Hepatocyte (in vitro differentiated cells): ENCODE measurements at regions not wholly inside any gene's neighbourhood (a gene's known extent, or its start where the extent isn't known, plus 50 kb on each side); places are given as distances from the start of the nearest gene placed in this dataset.

Source experiments
- DNase-seq: peaks from one replicate; pipeline ENCODE4 v3.0.0-alpha.2; 2016; ENCODE audit warnings: low spot score
- H2AFZ ChIP-seq: fragments of 200-600 bp; sonication (generic); 2 replicates; pipeline ENCODE4 v1.6.0; 2016; ENCODE audit warnings: antibody characterized with exemption, mild to moderate bottlenecking
- H3K27ac ChIP-seq: fragments of 200-600 bp; sonication (generic); 2 replicates; pipeline ENCODE4 v1.5.1; 2016; ENCODE audit warnings: mild to moderate bottlenecking
- H3K27me3 ChIP-seq: fragments of 200-600 bp; sonication (generic); 2 replicates; pipeline ENCODE4 v1.6.1; 2016
- H3K36me3 ChIP-seq: fragments of 200-600 bp; sonication (generic); replicated peaks from 2 replicates; pipeline ENCODE4 v1.5.1; 2016; ENCODE audit warnings: low read depth; ENCODE audit not compliant: insufficient read depth
- H3K4me1 ChIP-seq: fragments of 200-600 bp; sonication (generic); 2 replicates; pipeline ENCODE4 v1.5.1; 2016; ENCODE audit warnings: mild to moderate bottlenecking, moderate library complexity; ENCODE audit not compliant: insufficient read depth
- H3K4me2 ChIP-seq: fragments of 200-600 bp; sonication (generic); 2 replicates; pipeline ENCODE4 v1.6.0; 2016
- H3K4me3 ChIP-seq: fragments of 200-600 bp; sonication (generic); 2 replicates; pipeline ENCODE4 v1.5.1; 2016; ENCODE audit warnings: mild to moderate bottlenecking
- H3K79me2 ChIP-seq: fragments of 200-600 bp; sonication (generic); 2 replicates; pipeline ENCODE4 v1.6.0; 2017; ENCODE audit warnings: mild to moderate bottlenecking
- H3K9me2 ChIP-seq: fragments of 200-600 bp; sonication (generic); replicated peaks from 2 replicates; pipeline ENCODE4 v1.6.0; 2017; ENCODE audit warnings: mild to moderate bottlenecking; ENCODE audit not compliant: insufficient read depth
- H3K9me3 ChIP-seq: fragments of 200-600 bp; sonication (generic); 2 replicates; pipeline ENCODE4 v1.5.1; 2016; ENCODE audit warnings: low read depth, mild to moderate bottlenecking
- H4K20me1 ChIP-seq: fragments of 200-600 bp; sonication (generic); 2 replicates; pipeline ENCODE4 v1.6.0; 2016; ENCODE audit warnings: mild to moderate bottlenecking; ENCODE audit not compliant: insufficient read depth, poor library complexity, severe bottlenecking
- CTCF ChIP-seq: fragments of 200-600 bp; sonication (generic); IDR thresholded peaks from 2 replicates; pipeline ENCODE4 v1.5.1; 2016; ENCODE audit warnings: antibody characterized with exemption, mild to moderate bottlenecking; ENCODE audit not compliant: poor library complexity
- EZH2 ChIP-seq: fragments of 200-600 bp; sonication (generic); IDR thresholded peaks from 2 replicates; pipeline ENCODE4 v1.6.1; 2016; ENCODE audit warnings: antibody characterized with exemption, mild to moderate bottlenecking, borderline replicate concordance
- EZH2phosphoT487 ChIP-seq: fragments of 200-600 bp; sonication (generic); IDR thresholded peaks from one replicate; pipeline ENCODE4 v1.6.1; 2018; ENCODE audit warnings: antibody characterized with exemption, mild to moderate bottlenecking, low read depth, moderate library complexity; ENCODE audit not compliant: unreplicated experiment, severe bottlenecking
- WGBS: methylation state at CpG from one replicate; pipeline ENCODE4 v1.1.6; 2016; ENCODE audit warnings: low lambda C conversion rate; ENCODE audit errors: missing lambda C conversion rate; 5-methylcytosine and 5-hydroxymethylcytosine counted together

DNA sequence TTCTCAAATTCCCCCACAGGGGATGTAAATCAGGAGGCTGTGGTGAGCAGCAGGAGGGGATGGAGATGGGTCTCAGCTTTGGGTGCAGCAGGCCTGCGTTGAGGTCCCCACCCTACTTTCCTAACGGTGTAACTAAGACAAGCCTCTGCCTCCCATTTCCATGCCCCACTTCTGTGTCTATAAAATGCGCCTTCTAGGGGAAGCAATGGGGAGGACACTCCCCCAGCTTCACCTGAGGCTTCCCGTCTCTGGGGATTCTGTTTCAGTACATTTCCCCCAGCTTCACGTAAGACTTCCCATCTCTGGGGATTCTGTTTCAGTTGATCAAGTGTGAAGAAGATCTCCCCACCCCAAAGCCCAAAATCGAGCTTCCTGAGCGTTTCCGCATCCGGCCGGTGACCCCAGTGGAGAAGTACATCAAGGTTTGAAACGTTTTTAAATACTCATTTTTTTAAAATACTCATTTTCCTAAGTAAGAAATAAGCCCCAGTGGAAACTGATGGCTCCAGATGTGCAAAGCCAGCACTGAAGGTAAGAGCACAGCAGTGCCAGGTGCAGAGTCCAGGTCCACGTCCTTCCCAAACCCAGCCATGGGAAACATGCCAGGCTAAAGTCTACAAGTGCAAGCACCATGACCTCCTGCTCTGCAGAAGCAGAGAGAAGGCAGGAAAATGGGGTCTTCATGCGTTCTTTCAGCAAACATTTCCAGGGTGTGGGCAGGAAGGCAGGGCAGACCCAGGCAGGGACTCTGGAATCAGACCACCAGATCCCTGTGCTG, 73.1 kb downstream of the ANKRD60 start:
- no peaks in the 10 kb centered on the region for H3K79me2 ChIP-seq
- no peaks in the 10 kb centered on the region for H3K9me2 ChIP-seq
- H3K27me3 ChIP-seq, result peaks cover 20% of the 10 kb centered on the region
- no peak for TF ChIP-seq EZH2
- no peak for TF ChIP-seq CTCF
- no peak for TF ChIP-seq EZH2phosphoT487
- DNase-seq, result no peak
- H3K4me1 ChIP-seq, result no peaks in the 10 kb centered on the region
- no peaks in the 10 kb centered on the region for H4K20me1 ChIP-seq
- H2AFZ ChIP-seq, result no peak overlapping the region
- H3K4me3 ChIP-seq, result no peak overlapping the region
- H3K4me2 ChIP-seq, result no peak overlapping the region
- H3K36me3 ChIP-seq, result no peaks in the 10 kb centered on the region
- H3K27ac ChIP-seq, result no peak overlapping the region
- WGBS, result 67% methylated on average over 13 of the region's 13 CpGs
- H3K9me3 ChIP-seq, result no peaks in the 10 kb centered on the region

DNA sequence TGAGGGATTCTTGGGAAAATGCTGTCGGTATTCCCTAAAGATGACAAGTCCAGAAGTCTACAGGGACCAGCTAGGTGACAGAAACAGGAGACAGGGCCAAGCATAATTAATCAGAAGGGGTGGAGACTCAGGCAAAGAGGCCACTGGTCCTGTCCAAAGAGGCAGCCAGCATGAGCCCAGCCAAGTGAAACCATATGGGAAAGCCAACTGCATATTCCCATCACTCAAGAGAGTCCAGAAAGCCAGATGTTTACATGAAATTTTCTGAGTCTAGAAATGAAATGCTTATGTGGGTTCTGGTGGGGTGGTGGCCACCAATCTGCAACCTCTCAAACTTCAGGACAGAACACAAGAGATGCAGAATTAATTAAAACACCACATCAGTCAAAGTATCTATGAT, 74.3 kb downstream of the ANKRD60 start:
- Histone ChIP-seq H3K9me3 (no peaks in the 10 kb centered on the region), H3K79me2 (no peaks in the 10 kb centered on the region), H2AFZ (no peak overlapping the region), H3K27ac (no peak overlapping the region), H3K36me3 (no peaks in the 10 kb centered on the region), H3K4me1 (no peaks in the 10 kb centered on the region), H3K9me2 (no peaks in the 10 kb centered on the region), H4K20me1 (no peaks in the 10 kb centered on the region), H3K27me3 (peaks cover 31% of the 10 kb centered on the region), H3K4me3 (no peak overlapping the region), H3K4me2 (no peak overlapping the region)
- 86% methylated on average over 1 of the region's 1 CpG for WGBS
- TF ChIP-seq EZH2 (no peak), CTCF (no peak), EZH2phosphoT487 (no peak)
- DNase-seq, result no peak

GRCh38 chr20:58153121-58153520, 75.3 kb downstream of the ANKRD60 start:
- no peaks in the 10 kb centered on the region for H3K9me3 ChIP-seq
- no peaks in the 10 kb centered on the region for H3K4me1 ChIP-seq
- H3K27ac ChIP-seq, result no peak overlapping the region
- H3K4me3 ChIP-seq, result no peak overlapping the region
- H3K27me3 ChIP-seq, result peaks cover 41% of the 10 kb centered on the region
- H4K20me1 ChIP-seq, result no peaks in the 10 kb centered on the region
- no peak for DNase-seq
- 81% methylated on average over 11 of the region's 11 CpGs for WGBS
- no peaks in the 10 kb centered on the region for H3K9me2 ChIP-seq
- H3K4me2 ChIP-seq, result no peak overlapping the region
- TF ChIP-seq EZH2phosphoT487 (no peak), EZH2 (no peak), CTCF (no peak)
- H3K79me2 ChIP-seq, result no peaks in the 10 kb centered on the region
- H2AFZ ChIP-seq, result no peak overlapping the region
- H3K36me3 ChIP-seq, result no peaks in the 10 kb centered on the region
